Keratinocyte (primary cell): ENCODE measurements at regions not wholly inside any gene's neighbourhood (a gene's known extent, or its start where the extent isn't known, plus 50 kb on each side); places are given as distances from the start of the nearest gene placed in this dataset.

Experiments
- CTCF ChIP-seq, 3 experiments: IDR thresholded peaks in 1 of 3; conservative IDR thresholded peaks in 1 of 3; optimal IDR thresholded peaks in 1 of 3; 2 replicates in 2 of 3; 3 replicates in 1 of 3; pipeline versions ENCODE3 to v1.5.1; 2011; ENCODE audit warnings: low read length in 3 of 3, mild to moderate bottlenecking in 3 of 3, moderate library complexity in 2 of 3, control low read depth in 1 of 3, inconsistent platforms in 1 of 3; ENCODE audit not compliant: insufficient read depth in 2 of 3; ENCODE audit errors: extremely low read depth in 1 of 3
- EZH2 ChIP-seq: IDR thresholded peaks from one replicate; pipeline ENCODE4 v1.6.1; 2012; ENCODE audit warnings: inconsistent platforms, mild to moderate bottlenecking, low read length, moderate library complexity

DNA sequence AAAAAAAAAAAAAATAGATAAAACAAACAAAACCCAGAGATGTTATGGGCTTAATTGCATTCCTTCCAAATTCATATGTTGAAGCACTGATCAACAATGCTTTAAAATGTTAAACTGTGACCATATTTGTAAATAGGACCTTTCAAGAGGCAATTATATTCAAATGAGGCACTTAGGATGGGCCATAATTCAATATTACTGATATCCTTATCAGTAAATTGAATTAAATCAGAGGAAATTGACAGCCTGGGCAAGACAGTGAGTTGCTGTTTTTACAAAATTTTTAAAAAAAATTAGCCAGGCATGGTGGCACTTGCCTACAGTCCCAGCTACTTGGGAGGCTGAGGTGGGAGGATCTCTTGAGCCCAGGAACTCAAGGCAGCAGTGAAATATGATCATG, 364.1 kb downstream of the GJA1 start:
- no peak for TF ChIP-seq CTCF (optimal IDR thresholded peaks at IDR 0.05 in 1 of 3, IDR thresholded peaks at IDR 0.05 in 1 of 3, conservative IDR thresholded peaks at IDR 0.05 in 1 of 3; ENCODE audit: extremely low read depth in 1 of 3, insufficient read depth in 2 of 3, low read length in 3 of 3)
- TF ChIP-seq EZH2 = no peak
